WTC11 (cell line): ENCODE measurements at regions not wholly inside any gene's neighbourhood (a gene's known extent, or its start where the extent isn't known, plus 50 kb on each side); places are given as distances from the start of the nearest gene placed in this dataset.

Experiments
- ATAC-seq: fragments of 200-7000 bp; cut with Tn5 transposase; 2 replicates; pipeline ENCODE4 v1.10.0; 2021; ENCODE audit warnings: mild to moderate bottlenecking, moderate library complexity
- CTCF ChIA-PET: fragments of 300-600 bp; sonication (Branson Sonifier 250); formaldehyde crosslinking; loops from one replicate; lab custom pipeline; 2021; ENCODE audit warnings: antibody characterized with exemption; lab: Charles Lee
- POLR2A ChIA-PET: fragments of 350-600 bp; sonication (Branson Sonifier 250); formaldehyde crosslinking; loops from one replicate; lab custom pipeline; 2021; ENCODE audit warnings: antibody characterized with exemption; lab: Charles Lee
- DNase-seq: peaks from one replicate; pipeline ENCODE4 v3.0.0; 2021; ENCODE audit warnings: low spot score
- H3K27ac Mint-ChIP-seq: 2 replicates; pipeline ENCODE4 v1.8.0; 2021; ENCODE audit warnings: mixed read lengths
- H3K27me3 Mint-ChIP-seq: 2 replicates; pipeline ENCODE4 v1.8.0; 2021; ENCODE audit warnings: low read depth, mild to moderate bottlenecking, moderate library complexity, mixed read lengths
- H3K36me3 Mint-ChIP-seq: 2 replicates; pipeline ENCODE4 v1.8.0; 2021; ENCODE audit warnings: mixed read lengths
- H3K4me1 Mint-ChIP-seq: 2 replicates; pipeline ENCODE4 v1.8.0; 2022; ENCODE audit warnings: mixed read lengths
- H3K4me3 Mint-ChIP-seq: 2 replicates; pipeline ENCODE4 v1.8.0; 2021; ENCODE audit warnings: mild to moderate bottlenecking, moderate library complexity, mixed read lengths
- H3K9me3 Mint-ChIP-seq: 2 replicates; pipeline ENCODE4 v1.8.0; 2021; ENCODE audit warnings: mixed read lengths
- ELF4 ChIP-seq: sonication (generic); formaldehyde crosslinking; IDR thresholded peaks from 2 replicates; pipeline ENCODE4 v1.8.1; 2022; ENCODE audit warnings: low read depth, mild to moderate bottlenecking, moderate library complexity, missing genetic modification reagents
- EMX1 ChIP-seq: fragments of 250-450 bp; sonication (Bioruptor Pico); IDR thresholded peaks from 2 replicates; pipeline ENCODE4 v1.8.0; 2021; ENCODE audit warnings: mild to moderate bottlenecking
- GRHL2 ChIP-seq: fragments of 250-450 bp; sonication (Bioruptor Pico); IDR thresholded peaks from 2 replicates; pipeline ENCODE4 v1.8.0; 2022; ENCODE audit warnings: mild to moderate bottlenecking, moderate library complexity; ENCODE audit not compliant: insufficient replicate concordance, severe bottlenecking
- IRF1 ChIP-seq: sonication (generic); formaldehyde crosslinking; IDR thresholded peaks from 2 replicates; pipeline ENCODE4 v1.8.0; 2023; ENCODE audit warnings: missing genetic modification reagents
- IRF2 ChIP-seq: sonication (generic); formaldehyde crosslinking; IDR thresholded peaks from 2 replicates; pipeline ENCODE4 v1.8.0; 2022; ENCODE audit warnings: low read depth, missing genetic modification reagents, borderline replicate concordance
- JUN ChIP-seq: sonication (generic); formaldehyde crosslinking; IDR thresholded peaks from 2 replicates; pipeline ENCODE4 v1.8.0; 2023; ENCODE audit warnings: mild to moderate bottlenecking, missing genetic modification reagents
- KAT7 ChIP-seq: sonication (generic); formaldehyde crosslinking; IDR thresholded peaks from 2 replicates; pipeline ENCODE4 v1.8.1; 2023; ENCODE audit warnings: missing genetic modification reagents, mild to moderate bottlenecking, borderline replicate concordance
- NR3C1 ChIP-seq: sonication (generic); formaldehyde crosslinking; conservative IDR thresholded peaks from 2 replicates; pipeline ENCODE4 v1.8.1; 2023; ENCODE audit warnings: low read depth, mild to moderate bottlenecking, missing genetic modification reagents
- OVOL2 ChIP-seq: fragments of 250-450 bp; sonication (Bioruptor Pico); IDR thresholded peaks from 2 replicates; pipeline ENCODE4 v1.9.0; 2021; ENCODE audit warnings: mild to moderate bottlenecking, borderline replicate concordance
- SOX15 ChIP-seq: fragments of 250-450 bp; sonication (Bioruptor Pico); IDR thresholded peaks from 2 replicates; pipeline ENCODE4 v1.9.0; 2021; ENCODE audit warnings: mild to moderate bottlenecking
- TEAD4 ChIP-seq: sonication (generic); formaldehyde crosslinking; IDR thresholded peaks from 2 replicates; pipeline ENCODE4 v1.8.0; 2022; ENCODE audit warnings: mild to moderate bottlenecking, missing genetic modification reagents
- ZNF138 ChIP-seq: sonication (generic); formaldehyde crosslinking; conservative IDR thresholded peaks from 2 replicates; pipeline ENCODE4 v1.8.1; 2022; ENCODE audit warnings: mild to moderate bottlenecking, moderate library complexity, missing genetic modification reagents
- ZNF263 ChIP-seq: sonication (generic); formaldehyde crosslinking; IDR thresholded peaks from 2 replicates; pipeline ENCODE4 v1.8.1; 2022; ENCODE audit warnings: low read depth, mild to moderate bottlenecking, moderate library complexity, missing genetic modification reagents
- ZNF317 ChIP-seq: sonication (generic); formaldehyde crosslinking; IDR thresholded peaks from 2 replicates; pipeline ENCODE4 v1.8.1; 2023; ENCODE audit warnings: low read depth, mild to moderate bottlenecking, moderate library complexity, missing genetic modification reagents, borderline replicate concordance
- ZSCAN18 ChIP-seq: fragments of 250-450 bp; sonication (Bioruptor Pico); IDR thresholded peaks from 2 replicates; pipeline ENCODE4 v2.1.2; 2022; ENCODE audit warnings: mild to moderate bottlenecking, moderate library complexity
- TF ChIP-seq, protein P1 (sequence below): fragments of 250-450 bp; sonication (Bioruptor Pico); IDR thresholded peaks from 2 replicates; pipeline ENCODE4 v1.9.0; 2021; ENCODE audit warnings: mild to moderate bottlenecking
- TF ChIP-seq, protein P2 (sequence below): fragments of 250-450 bp; sonication (Bioruptor Pico); IDR thresholded peaks from 2 replicates; pipeline ENCODE4 v1.9.0; 2021; ENCODE audit warnings: moderate library complexity, mild to moderate bottlenecking, inconsistent platforms, borderline replicate concordance
- TF ChIP-seq, protein P3 (sequence below): sonication (generic); formaldehyde crosslinking; conservative IDR thresholded peaks from 2 replicates; pipeline ENCODE4 v1.8.1; 2023; ENCODE audit warnings: mild to moderate bottlenecking, low read depth, missing genetic modification reagents, moderate library complexity

- Mint-ChIP-seq H3K9me3 (peaks cover 12% of the 10 kb centered on the region; the same call in 1 of the 2 replicates), H3K27me3 (no peaks in the 10 kb centered on the region), H3K27ac (no peak overlapping the region), H3K4me1 (peaks cover 21% of the 10 kb centered on the region), H3K4me3 (no peak overlapping the region), H3K36me3 (no peaks in the 10 kb centered on the region)
- POLR2A ChIA-PET: no interaction called here
- CTCF ChIA-PET: interaction anchor here (0.9 kb wide), 2 partner anchors 12 to 114 kb away, joined by 3 to 4 read pairs; no protein-coding TSS in a partner anchor
- DNase-seq: no peak
- no peak; the same call in 1 of the 2 replicates for ATAC-seq
- TF ChIP-seq IRF1 (CRISPR knock-in tag) (no peak), NR3C1 (CRISPR knock-in tag) (no peak), TEAD4 (CRISPR knock-in tag) (no peak), OVOL2 (CRISPR knock-in tag) (no peak), ZNF317 (no peak), ZSCAN18 (CRISPR knock-in tag) (no peak), IRF2 (CRISPR knock-in tag) (no peak), JUN (CRISPR knock-in tag) (no peak), SOX15 (CRISPR knock-in tag) (no peak), GRHL2 (CRISPR knock-in tag) (no peak), KAT7 (CRISPR knock-in tag) (no peak), ZNF263 (CRISPR knock-in tag) (no peak), ELF4 (CRISPR knock-in tag) (no peak), ZNF138 (CRISPR knock-in tag) (no peak), EMX1 (CRISPR knock-in tag) (no peak)
- TF ChIP-seq, protein P1, sequence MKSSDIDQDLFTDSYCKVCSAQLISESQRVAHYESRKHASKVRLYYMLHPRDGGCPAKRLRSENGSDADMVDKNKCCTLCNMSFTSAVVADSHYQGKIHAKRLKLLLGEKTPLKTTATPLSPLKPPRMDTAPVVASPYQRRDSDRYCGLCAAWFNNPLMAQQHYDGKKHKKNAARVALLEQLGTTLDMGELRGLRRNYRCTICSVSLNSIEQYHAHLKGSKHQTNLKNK (CRISPR knock-in tag): no peak
- TF ChIP-seq, protein P2, sequence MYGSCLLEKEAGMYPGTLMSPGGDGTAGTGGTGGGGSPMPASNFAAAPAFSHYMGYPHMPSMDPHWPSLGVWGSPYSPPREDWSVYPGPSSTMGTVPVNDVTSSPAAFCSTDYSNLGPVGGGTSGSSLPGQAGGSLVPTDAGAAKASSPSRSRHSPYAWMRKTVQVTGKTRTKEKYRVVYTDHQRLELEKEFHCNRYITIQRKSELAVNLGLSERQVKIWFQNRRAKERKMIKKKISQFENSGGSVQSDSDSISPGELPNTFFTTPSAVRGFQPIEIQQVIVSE (CRISPR knock-in tag): no peak
- TF ChIP-seq, protein P3, sequence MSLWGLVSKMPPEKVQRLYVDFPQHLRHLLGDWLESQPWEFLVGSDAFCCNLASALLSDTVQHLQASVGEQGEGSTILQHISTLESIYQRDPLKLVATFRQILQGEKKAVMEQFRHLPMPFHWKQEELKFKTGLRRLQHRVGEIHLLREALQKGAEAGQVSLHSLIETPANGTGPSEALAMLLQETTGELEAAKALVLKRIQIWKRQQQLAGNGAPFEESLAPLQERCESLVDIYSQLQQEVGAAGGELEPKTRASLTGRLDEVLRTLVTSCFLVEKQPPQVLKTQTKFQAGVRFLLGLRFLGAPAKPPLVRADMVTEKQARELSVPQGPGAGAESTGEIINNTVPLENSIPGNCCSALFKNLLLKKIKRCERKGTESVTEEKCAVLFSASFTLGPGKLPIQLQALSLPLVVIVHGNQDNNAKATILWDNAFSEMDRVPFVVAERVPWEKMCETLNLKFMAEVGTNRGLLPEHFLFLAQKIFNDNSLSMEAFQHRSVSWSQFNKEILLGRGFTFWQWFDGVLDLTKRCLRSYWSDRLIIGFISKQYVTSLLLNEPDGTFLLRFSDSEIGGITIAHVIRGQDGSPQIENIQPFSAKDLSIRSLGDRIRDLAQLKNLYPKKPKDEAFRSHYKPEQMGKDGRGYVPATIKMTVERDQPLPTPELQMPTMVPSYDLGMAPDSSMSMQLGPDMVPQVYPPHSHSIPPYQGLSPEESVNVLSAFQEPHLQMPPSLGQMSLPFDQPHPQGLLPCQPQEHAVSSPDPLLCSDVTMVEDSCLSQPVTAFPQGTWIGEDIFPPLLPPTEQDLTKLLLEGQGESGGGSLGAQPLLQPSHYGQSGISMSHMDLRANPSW (CRISPR knock-in tag): no peak
Observed at GRCh38 chr6:168825226-168826077, 384.5 kb downstream of the SMOC2 start.
